ENCODE measurements at regions not wholly inside any gene's neighbourhood (a gene's known extent, or its start where the extent isn't known, plus 50 kb on each side); places are given as distances from the start of the nearest gene placed in this dataset.

GRCh38 chr4:79613269-79613935, 205.4 kb upstream of the GK2 start:
- no peak for TF ChIP-seq POLR2AphosphoS5 (IDR thresholded peaks at IDR 0.05; ENCODE audit: low read depth, low read length)
- TF ChIP-seq POLR2A (IDR thresholded peaks at IDR 0.05; ENCODE audit: low read depth, low read length) = no peak
- no peak for TF ChIP-seq TAF1 (IDR thresholded peaks at IDR 0.05; ENCODE audit: low read depth, low read length)
- no peak for TF ChIP-seq SPI1 (IDR thresholded peaks at IDR 0.05; ENCODE audit: low read depth, low read length)
- no peak for TF ChIP-seq POU2F2 (IDR thresholded peaks at IDR 0.05; ENCODE audit: low read depth, low read length)
